A549 (cell line): ENCODE measurements at regions not wholly inside any gene's neighbourhood (a gene's known extent, or its start where the extent isn't known, plus 50 kb on each side); places are given as distances from the start of the nearest gene placed in this dataset.

Experiments
- ATAC-seq, 2 experiments: fragments of 200-7000 bp in 1 of 2; fragments of >200 bp in 1 of 2; cut with Nextera tagmentation in 1 of 2; cut with Tn5 transposase in 1 of 2; 3 replicates each; pipeline versions ENCODE4 v1.8.0 to v1.9.1; 2018 to 2020; ENCODE audit warnings: mild to moderate bottlenecking in 1 of 2, moderate library complexity in 1 of 2
- CTCF ChIA-PET: fragments of 300-600 bp; sonication (Branson Sonifier 250); formaldehyde crosslinking; extraction: SDS; loops from one replicate; lab custom pipeline; 2021; ENCODE audit warnings: antibody characterized with exemption, inconsistent platforms; lab: Yijun Ruan, JAX
- POLR2A ChIA-PET: fragments of 350-600 bp; formaldehyde crosslinking; extraction: SDS; loops from one replicate; lab custom pipeline; 2021; ENCODE audit warnings: antibody characterized with exemption, inconsistent platforms; lab: Yijun Ruan, JAX
- DNase-seq, 2 experiments: peaks; one replicate each; pipeline versions ENCODE4 v3.0.0 to v3.0.0-alpha.2; 2011 to 2016; ENCODE audit warnings: low read depth in 1 of 2, low spot score in 1 of 2
- FAIRE-seq: peaks from 2 replicates; lab custom pipeline; 2011; peaks lifted over from hg19 to GRCh38; lab: Jason Lieb, UNC
- H3K27ac ChIP-seq, 2 experiments: fragments of >200 bp; sonication (Bioruptor Twin); formaldehyde crosslinking; 3 replicates each; pipeline ENCODE4 v1.5.1; 2016 to 2017
- H3K4me1 ChIP-seq: fragments of >200 bp; sonication (Bioruptor Twin); formaldehyde crosslinking; 3 replicates; pipeline ENCODE4 v1.6.1; 2016
- H3K4me2 ChIP-seq: fragments of >200 bp; sonication (Bioruptor Twin); formaldehyde crosslinking; 3 replicates; pipeline ENCODE4 v1.6.1; 2016
- H3K4me3 ChIP-seq: fragments of >200 bp; sonication (Bioruptor Twin); formaldehyde crosslinking; 3 replicates; pipeline ENCODE4 v1.5.1; 2016
- H3K9me3 ChIP-seq: fragments of >200 bp; sonication (Bioruptor Twin); formaldehyde crosslinking; 3 replicates; pipeline ENCODE4 v1.6.1; 2016
- BCL3 ChIP-seq: fragments of >200 bp; sonication (Bioruptor Twin); formaldehyde crosslinking; IDR thresholded peaks from 3 replicates; pipeline ENCODE4 v1.6.1; 2016
- CBX8 ChIP-seq: fragments of 200-600 bp; sonication (generic); IDR thresholded peaks from 2 replicates; pipeline ENCODE4 v1.6.1; 2016
- CEBPB ChIP-seq, 2 experiments: fragments of >200 bp in 1 of 2; sonication (Bioruptor Twin) in 1 of 2; formaldehyde crosslinking in 1 of 2; IDR thresholded peaks; 2 replicates each; pipeline ENCODE4 v1.6.1; 2012 to 2016
- HEYL ChIP-seq: fragments of 250-450 bp; sonication (Bioruptor Pico); IDR thresholded peaks from 2 replicates; pipeline ENCODE4 v1.8.0; 2021; ENCODE audit warnings: mild to moderate bottlenecking, moderate library complexity
- HOXA7 ChIP-seq: fragments of 250-450 bp; sonication (Bioruptor Pico); IDR thresholded peaks from 2 replicates; pipeline ENCODE4 v1.5.0; 2020; ENCODE audit warnings: mild to moderate bottlenecking, moderate library complexity
- JUNB ChIP-seq: fragments of >200 bp; sonication (Bioruptor Twin); formaldehyde crosslinking; IDR thresholded peaks from 2 replicates; pipeline ENCODE4 v1.6.1; 2016
- KDM5A ChIP-seq: fragments of 200-600 bp; sonication (generic); IDR thresholded peaks from 2 replicates; pipeline ENCODE4 v1.6.1; 2016; ENCODE audit warnings: antibody characterized with exemption, mild to moderate bottlenecking
- MAZ ChIP-seq: fragments of 150-350 bp; IDR thresholded peaks from 2 replicates; pipeline ENCODE4 v1.6.1; 2014; ENCODE audit warnings: antibody characterized with exemption, low read depth, low read length, borderline replicate concordance
- MYC ChIP-seq: IDR thresholded peaks from 2 replicates; pipeline ENCODE4 v1.6.1; 2012; ENCODE audit warnings: mild to moderate bottlenecking, inconsistent platforms, low read length, improper control_type of control experiment, borderline replicate concordance
- NFE2L2 ChIP-seq: fragments of 150-350 bp; conservative IDR thresholded peaks from 2 replicates; pipeline ENCODE4 v1.6.1; 2014; ENCODE audit warnings: low read length
- NPAS2 ChIP-seq: fragments of 250-450 bp; sonication (Bioruptor Pico); IDR thresholded peaks from 2 replicates; pipeline ENCODE4 v1.8.0; 2022; ENCODE audit warnings: mild to moderate bottlenecking, moderate library complexity, borderline replicate concordance
- NR3C1 ChIP-seq: fragments of >200 bp; sonication (Bioruptor Twin); formaldehyde crosslinking; IDR thresholded peaks from 3 replicates; pipeline ENCODE4 v1.6.1; 2017
- PHF8 ChIP-seq: fragments of 200-600 bp; sonication (generic); IDR thresholded peaks from 2 replicates; pipeline ENCODE4 v1.6.1; 2016; ENCODE audit warnings: low read depth, mild to moderate bottlenecking, antibody characterized with exemption, moderate library complexity, borderline replicate concordance
- RCOR1 ChIP-seq: fragments of 150-350 bp; IDR thresholded peaks from 2 replicates; pipeline ENCODE4 v1.6.1; 2014; ENCODE audit warnings: antibody characterized with exemption, low read length, low read depth
- RFX5 ChIP-seq: fragments of 450-650 bp; IDR thresholded peaks from 2 replicates; pipeline ENCODE4 v1.7.1; 2014; ENCODE audit warnings: antibody characterized with exemption, mild to moderate bottlenecking, moderate library complexity
- RNF2 ChIP-seq: fragments of 200-600 bp; sonication (generic); IDR thresholded peaks from 2 replicates; pipeline ENCODE4 v1.6.1; 2016; ENCODE audit warnings: low read depth, mild to moderate bottlenecking, antibody characterized with exemption, moderate library complexity, borderline replicate concordance
- SREBF2 ChIP-seq: fragments of 450-650 bp; IDR thresholded peaks from 2 replicates; pipeline ENCODE4 v1.6.1; 2014; ENCODE audit warnings: mild to moderate bottlenecking, moderate library complexity
- USF2 ChIP-seq: fragments of 450-650 bp; IDR thresholded peaks from 2 replicates; pipeline ENCODE4 v1.6.1; 2014; ENCODE audit warnings: antibody characterized with exemption
- ZFP36 ChIP-seq: fragments of 450-650 bp; IDR thresholded peaks from 2 replicates; pipeline ENCODE4 v1.6.1; 2014; ENCODE audit warnings: borderline replicate concordance; ENCODE audit not compliant: partially characterized antibody
- ZNF302 ChIP-seq: fragments of 250-450 bp; sonication (Bioruptor Pico); IDR thresholded peaks from 2 replicates; pipeline ENCODE4 v1.9.0; 2021; ENCODE audit warnings: inconsistent platforms, mild to moderate bottlenecking, moderate library complexity
- WGBS: methylation state at CpG from one replicate; pipeline ENCODE4 v1.1.6; 2017; ENCODE audit errors: missing lambda C conversion rate; 5-methylcytosine and 5-hydroxymethylcytosine counted together

GRCh38 chr3:106816838-106817237, 560.4 kb upstream of the CCDC54 start:
- FAIRE-seq = no peak
- no peaks in the 10 kb centered on the region for H3K4me1 ChIP-seq
- POLR2A ChIA-PET = no interaction called here
- no peak overlapping the region for H3K4me2 ChIP-seq
- WGBS = 26% methylated on average over 2 of the region's 2 CpGs
- H3K9me3 ChIP-seq = no peaks in the 10 kb centered on the region
- H3K4me3 ChIP-seq = no peak overlapping the region
- no peak for DNase-seq
- no peak overlapping the region for H3K27ac ChIP-seq
- no peak for TF ChIP-seq HEYL (CRISPR knock-in tag)
- no peak for TF ChIP-seq JUNB
- no peak for TF ChIP-seq NPAS2 (CRISPR knock-in tag)
- TF ChIP-seq CEBPB (IDR thresholded peaks at IDR 0.05) = no peak
- TF ChIP-seq NFE2L2 = no peak
- TF ChIP-seq RFX5 = no peak
- TF ChIP-seq SREBF2 = no peak
- TF ChIP-seq USF2 = no peak
- no peak for TF ChIP-seq RNF2
- TF ChIP-seq HOXA7 (CRISPR knock-in tag) = no peak
- no peak for TF ChIP-seq NR3C1
- no peak for TF ChIP-seq MAZ
- TF ChIP-seq ZFP36 = no peak
- no peak for TF ChIP-seq ZNF302 (CRISPR knock-in tag)
- TF ChIP-seq RCOR1 = no peak
- no peak for TF ChIP-seq KDM5A
- TF ChIP-seq MYC = no peak
- TF ChIP-seq BCL3 = no peak
- TF ChIP-seq, all 56 proteins: peak for 0
- CTCF ChIA-PET = interaction anchor here (0.5 to 1.9 kb wide), 2 partner anchors 9 to 613 kb away, joined by 3 to 5 read pairs; no protein-coding TSS in a partner anchor
- no peak for ATAC-seq

- no peak overlapping the region for H3K27ac ChIP-seq
- POLR2A ChIA-PET = no interaction called here
- no peak overlapping the region for H3K4me3 ChIP-seq
- no peak for ATAC-seq
- TF ChIP-seq PHF8 (no peak), CBX8 (no peak)
- H3K4me2 ChIP-seq = no peak overlapping the region
- H3K4me1 ChIP-seq = no peaks in the 10 kb centered on the region
- DNase-seq = no peak
- FAIRE-seq = no peak
- WGBS = 4% methylated on average over 5 of the region's 5 CpGs
- CTCF ChIA-PET = interaction anchor here (1.9 kb wide), 1 partner anchor 8 kb away, joined by 5 read pairs; no protein-coding TSS in a partner anchor
- H3K9me3 ChIP-seq = no peaks in the 10 kb centered on the region
Measured at GRCh38 chr3:106817706-106818105, 559.5 kb upstream of the CCDC54 start.

- DNase-seq = no peak
- Histone ChIP-seq H3K4me1 (no peaks in the 10 kb centered on the region), H3K4me3 (no peak overlapping the region), H3K9me3 (no peaks in the 10 kb centered on the region), H3K4me2 (no peak overlapping the region), H3K27ac (no peak overlapping the region)
- TF ChIP-seq SREBF2 = no peak
- ATAC-seq = no peak
- 43% methylated on average over 1 of the region's 1 CpG for WGBS
- FAIRE-seq = no peak
- CTCF ChIA-PET = interaction anchor here (0.8 kb wide), 1 partner anchor 39 kb away, joined by 3 read pairs; no protein-coding TSS in a partner anchor
- POLR2A ChIA-PET = no interaction called here
Measured at GRCh38 chr3:106819440-106819839, 557.8 kb upstream of the CCDC54 start.
